ENCODE measurements at regions not wholly inside any gene's neighbourhood (a gene's known extent, or its start where the extent isn't known, plus 50 kb on each side); places are given as distances from the start of the nearest gene placed in this dataset.
"Not testable (repeated sequence)": the region's sequence is repeated elsewhere in the genome, so short reads cannot be mapped to it uniquely, and the experiment has no call there.

DNA sequence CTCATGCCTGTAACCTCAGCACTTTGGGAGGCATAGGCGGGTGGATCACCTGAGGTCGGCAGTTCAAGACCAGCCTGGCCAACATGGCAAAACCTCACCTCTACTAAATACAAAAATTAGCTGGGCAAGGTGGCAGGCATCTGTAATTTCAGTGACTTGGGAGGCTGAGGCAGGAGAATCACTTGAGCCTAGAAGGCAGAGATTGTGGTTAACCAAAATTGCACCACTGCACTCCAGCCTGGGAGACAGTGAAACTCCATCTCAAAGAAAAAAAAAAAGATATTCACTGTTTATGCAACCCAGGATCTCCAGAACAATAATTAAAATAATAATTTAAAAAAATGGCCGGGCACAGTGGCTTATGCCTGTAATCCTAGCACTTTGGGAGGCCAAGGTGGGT lies 247.5 kb downstream of the LIPI start:
- not testable (repeated sequence) for H3K9me3 Mint-ChIP-seq (ENCODE audit: low read depth)

DNA sequence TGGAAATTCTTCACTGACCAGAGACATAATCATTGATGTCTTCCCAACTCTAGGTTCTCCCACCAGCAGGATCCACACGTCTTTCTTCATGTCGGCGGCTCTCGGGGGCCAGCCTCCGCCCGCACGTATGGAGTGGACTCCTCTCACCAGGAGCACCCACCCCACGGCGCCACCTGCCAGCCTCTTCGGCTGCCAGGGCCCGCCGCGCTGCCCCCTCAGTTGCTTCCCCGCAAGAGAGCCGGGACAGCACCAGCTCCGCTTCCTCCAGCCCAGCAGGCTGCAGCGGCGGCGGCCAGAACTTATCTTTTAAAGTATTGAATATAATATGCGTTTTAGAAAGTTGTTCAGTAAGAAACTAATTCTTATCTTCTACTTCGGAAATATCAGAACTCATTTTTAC lies 273.5 kb downstream of the LIPI start:
- H3K9me3 Mint-ChIP-seq (ENCODE audit: low read depth) = peaks cover 6% of the 10 kb centered on the region
- POLR2A ChIA-PET = no interaction called here
- CTCF ChIA-PET = no interaction called here
- no peak for DNase-seq
- H3K4me1 Mint-ChIP-seq = no peaks in the 10 kb centered on the region
- intact Hi-C loops (cut with DNase I, micrococcal nuclease) = no loop called here
- H3K27me3 Mint-ChIP-seq = peaks cover 1% of the 10 kb centered on the region
- H3K36me3 Mint-ChIP-seq (ENCODE audit: low read depth) = peaks cover 27% of the 10 kb centered on the region
- no peak overlapping the region for H3K27ac Mint-ChIP-seq
- no peak overlapping the region for H3K4me3 Mint-ChIP-seq
- ATAC-seq = no peak

More for the DNA sequence above, 247.5 kb downstream of the LIPI start:
- H3K4me3 Mint-ChIP-seq; ATAC-seq; H3K27ac Mint-ChIP-seq; H3K4me1 Mint-ChIP-seq; H3K36me3 Mint-ChIP-seq (ENCODE audit: low read depth); H3K27me3 Mint-ChIP-seq; intact Hi-C loops (cut with DNase I, micrococcal nuclease); POLR2A ChIA-PET; DNase-seq; CTCF ChIA-PET: not testable (repeated sequence)

DNA sequence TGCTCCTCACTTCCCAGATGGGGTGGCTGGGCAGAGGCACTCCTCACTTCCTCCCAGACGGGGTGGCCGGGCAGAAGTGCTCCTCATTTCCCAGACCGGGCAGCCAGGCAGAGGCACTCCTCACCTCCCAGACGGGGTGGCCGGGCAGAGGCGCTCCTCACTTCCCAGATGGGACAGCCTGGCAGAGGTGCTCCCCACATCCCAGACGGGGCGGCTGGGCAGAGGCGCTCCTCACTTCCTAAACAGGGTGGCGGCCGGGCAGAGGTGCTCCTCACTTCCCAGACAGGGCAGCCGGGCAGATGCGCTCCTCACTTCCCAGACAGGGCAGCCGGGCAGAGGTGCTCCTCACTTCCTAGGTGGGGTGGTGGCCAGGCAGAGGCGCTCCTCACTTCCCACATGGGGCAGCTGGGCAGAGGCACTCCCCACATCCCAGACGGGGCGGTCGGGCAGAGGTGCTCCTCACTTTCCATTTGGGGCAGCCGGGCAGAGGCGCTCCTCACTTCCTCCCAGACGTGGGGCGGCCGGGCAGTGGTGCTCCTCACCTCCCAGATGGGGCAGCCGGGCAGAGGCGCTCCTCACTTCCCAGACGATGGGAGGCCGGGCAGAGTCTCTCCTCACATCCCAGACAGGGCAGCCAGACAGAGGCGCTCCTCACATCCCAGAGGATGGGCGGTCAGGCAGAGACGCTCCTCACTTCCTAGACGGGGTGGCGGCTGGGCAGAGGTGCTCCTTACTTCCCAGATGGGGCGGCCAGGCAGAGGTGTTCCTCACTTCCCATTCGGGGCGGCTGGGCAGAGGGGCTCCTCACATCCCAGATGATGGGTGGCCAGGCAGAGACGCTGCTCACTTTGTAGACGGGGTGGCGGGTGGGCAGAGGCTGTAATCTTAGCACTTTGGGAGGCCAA lies 274.5 kb downstream of the LIPI start:
- H3K4me3 Mint-ChIP-seq; DNase-seq; H3K27me3 Mint-ChIP-seq; POLR2A ChIA-PET; H3K27ac Mint-ChIP-seq; H3K4me1 Mint-ChIP-seq; H3K9me3 Mint-ChIP-seq (ENCODE audit: low read depth); CTCF ChIA-PET; ATAC-seq; intact Hi-C loops (cut with DNase I, micrococcal nuclease): not testable (repeated sequence)
- H3K36me3 Mint-ChIP-seq (ENCODE audit: low read depth) = peaks cover 27% of the 10 kb centered on the region

DNA sequence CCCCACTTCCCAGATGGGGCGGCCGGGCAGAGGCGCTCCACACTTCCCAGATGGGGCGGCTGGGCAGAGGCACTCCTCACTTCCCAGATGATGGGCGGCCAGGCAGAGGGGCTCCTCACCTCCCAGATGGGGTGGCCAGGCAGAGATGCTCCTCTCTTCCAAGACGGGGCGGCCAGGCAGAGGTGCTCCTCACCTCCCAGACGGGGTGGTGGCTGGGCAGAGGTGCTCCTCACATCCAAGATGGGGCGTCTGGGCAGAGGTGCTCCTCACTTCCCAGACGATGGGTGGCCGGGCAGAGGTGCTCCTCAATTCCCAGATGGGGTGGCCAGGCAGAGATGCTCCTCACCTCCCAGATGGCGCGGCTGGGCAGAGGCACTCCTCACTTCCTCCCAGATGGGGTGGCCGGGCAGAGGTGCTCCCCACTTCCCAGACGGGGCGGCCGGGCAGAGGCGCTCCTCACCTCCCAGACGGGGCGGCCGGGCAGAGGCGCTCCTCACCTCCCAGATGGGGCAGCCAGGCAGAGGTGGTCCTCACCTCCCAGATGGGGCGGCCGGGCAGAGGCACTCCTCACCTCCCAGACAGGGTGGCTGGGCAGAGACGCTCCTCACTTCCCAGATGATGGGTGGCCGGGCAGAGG lies 275.2 kb downstream of the LIPI start:
- H3K9me3 Mint-ChIP-seq (ENCODE audit: low read depth); POLR2A ChIA-PET; DNase-seq; H3K27me3 Mint-ChIP-seq; ATAC-seq; intact Hi-C loops (cut with DNase I, micrococcal nuclease); H3K27ac Mint-ChIP-seq; H3K4me3 Mint-ChIP-seq; CTCF ChIA-PET; H3K4me1 Mint-ChIP-seq: not testable (repeated sequence)
- H3K36me3 Mint-ChIP-seq (ENCODE audit: low read depth) = peaks cover 27% of the 10 kb centered on the region

DNA sequence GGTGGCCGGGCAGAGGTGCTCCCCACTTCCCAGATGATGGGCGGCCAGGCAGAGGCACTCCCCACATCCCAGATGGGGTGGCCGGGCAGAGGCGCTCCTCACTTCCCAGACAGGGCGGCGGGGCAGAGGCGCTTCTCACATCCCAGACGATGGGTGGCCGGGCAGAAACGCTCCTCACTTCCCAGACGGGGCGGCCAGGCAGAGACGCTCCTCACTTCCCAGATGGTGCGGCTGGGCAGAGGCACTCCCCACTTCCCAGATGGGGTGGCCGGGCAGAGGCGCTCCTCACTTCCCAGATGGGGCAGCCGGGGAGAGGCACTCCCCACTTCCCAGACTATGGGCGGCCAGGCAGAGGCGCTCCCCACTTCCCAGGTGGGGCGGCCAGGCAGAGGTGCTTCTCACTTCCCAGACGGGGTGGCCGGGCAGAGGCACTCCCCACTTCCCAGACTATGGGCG lies 275.8 kb downstream of the LIPI start:
- intact Hi-C loops (cut with DNase I, micrococcal nuclease); POLR2A ChIA-PET; ATAC-seq; DNase-seq; H3K4me1 Mint-ChIP-seq; H3K27ac Mint-ChIP-seq; H3K4me3 Mint-ChIP-seq; CTCF ChIA-PET; H3K9me3 Mint-ChIP-seq (ENCODE audit: low read depth); H3K27me3 Mint-ChIP-seq: not testable (repeated sequence)
- H3K36me3 Mint-ChIP-seq (ENCODE audit: low read depth) = peaks cover 27% of the 10 kb centered on the region

DNA sequence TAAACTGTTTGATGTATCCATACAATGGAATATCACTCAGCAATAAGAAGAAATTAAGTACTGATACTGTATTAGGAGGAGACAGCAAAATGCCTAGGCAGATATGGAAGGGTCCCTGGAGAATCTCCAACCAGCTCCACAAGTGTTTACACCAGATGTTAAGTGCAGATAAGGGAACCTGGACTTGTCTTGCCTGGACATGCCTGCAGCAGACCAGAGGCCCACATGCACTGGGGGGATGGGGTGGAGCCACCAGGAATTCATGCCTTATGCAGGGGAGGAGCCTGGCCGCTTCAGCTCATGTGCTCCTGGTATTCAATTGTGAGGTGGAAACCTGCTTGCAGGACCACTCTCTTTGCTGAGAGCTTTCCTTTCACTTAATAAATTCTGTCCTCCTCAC lies 287.6 kb downstream of the LIPI start:
- DNase-seq; POLR2A ChIA-PET; H3K27ac Mint-ChIP-seq; H3K36me3 Mint-ChIP-seq (ENCODE audit: low read depth); H3K9me3 Mint-ChIP-seq (ENCODE audit: low read depth); CTCF ChIA-PET; H3K27me3 Mint-ChIP-seq; H3K4me1 Mint-ChIP-seq; ATAC-seq; intact Hi-C loops (cut with DNase I, micrococcal nuclease); H3K4me3 Mint-ChIP-seq: not testable (repeated sequence)

DNA sequence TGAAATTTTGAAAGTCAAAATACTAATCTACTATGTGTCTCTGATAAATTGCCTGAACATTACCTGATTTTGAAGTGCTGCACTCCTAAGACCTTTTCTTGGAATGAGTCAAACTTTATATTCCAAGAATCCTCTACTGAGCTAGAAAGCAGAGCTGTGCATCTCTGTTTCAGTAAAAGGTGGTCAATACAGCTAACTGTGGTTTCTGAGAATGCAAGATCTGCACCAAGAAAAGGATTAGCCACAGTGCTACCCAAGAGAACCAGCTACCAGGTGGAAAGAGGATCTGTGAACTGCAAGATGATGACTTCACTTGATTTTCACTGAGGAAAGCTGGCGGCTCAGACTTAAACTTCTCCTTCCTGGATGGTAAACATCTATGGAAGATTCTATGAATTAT lies 289.3 kb downstream of the LIPI start:
- ATAC-seq; CTCF ChIA-PET; POLR2A ChIA-PET; H3K27ac Mint-ChIP-seq; intact Hi-C loops (cut with DNase I, micrococcal nuclease); H3K4me3 Mint-ChIP-seq; DNase-seq; H3K36me3 Mint-ChIP-seq (ENCODE audit: low read depth); H3K4me1 Mint-ChIP-seq; H3K27me3 Mint-ChIP-seq; H3K9me3 Mint-ChIP-seq (ENCODE audit: low read depth): not testable (repeated sequence)

DNA sequence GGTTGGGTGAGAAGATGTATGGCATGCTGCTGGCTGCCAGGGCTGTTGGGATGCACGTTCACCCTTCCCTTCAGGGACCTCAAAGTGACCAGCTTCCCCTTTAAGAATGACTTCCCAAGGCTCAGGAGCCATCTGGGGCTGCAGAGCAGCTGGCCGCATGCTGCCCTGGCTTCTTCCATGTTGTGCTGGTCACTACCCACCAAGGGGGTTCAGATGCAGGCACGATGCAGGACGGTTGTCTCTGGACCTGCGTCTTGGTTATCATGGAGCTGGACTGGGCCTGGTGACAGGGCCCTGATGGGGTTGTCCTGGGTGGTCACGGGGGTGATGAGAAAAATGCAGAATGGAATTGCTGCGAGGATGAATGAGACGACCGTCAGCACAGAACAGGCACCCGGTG lies 297.8 kb downstream of the POTED start:
- H3K27me3 Mint-ChIP-seq; DNase-seq; H3K9me3 Mint-ChIP-seq (ENCODE audit: low read depth); POLR2A ChIA-PET; H3K4me1 Mint-ChIP-seq; H3K27ac Mint-ChIP-seq; H3K36me3 Mint-ChIP-seq (ENCODE audit: low read depth); ATAC-seq; CTCF ChIA-PET; intact Hi-C loops (cut with DNase I, micrococcal nuclease); H3K4me3 Mint-ChIP-seq: not testable (repeated sequence)

DNA sequence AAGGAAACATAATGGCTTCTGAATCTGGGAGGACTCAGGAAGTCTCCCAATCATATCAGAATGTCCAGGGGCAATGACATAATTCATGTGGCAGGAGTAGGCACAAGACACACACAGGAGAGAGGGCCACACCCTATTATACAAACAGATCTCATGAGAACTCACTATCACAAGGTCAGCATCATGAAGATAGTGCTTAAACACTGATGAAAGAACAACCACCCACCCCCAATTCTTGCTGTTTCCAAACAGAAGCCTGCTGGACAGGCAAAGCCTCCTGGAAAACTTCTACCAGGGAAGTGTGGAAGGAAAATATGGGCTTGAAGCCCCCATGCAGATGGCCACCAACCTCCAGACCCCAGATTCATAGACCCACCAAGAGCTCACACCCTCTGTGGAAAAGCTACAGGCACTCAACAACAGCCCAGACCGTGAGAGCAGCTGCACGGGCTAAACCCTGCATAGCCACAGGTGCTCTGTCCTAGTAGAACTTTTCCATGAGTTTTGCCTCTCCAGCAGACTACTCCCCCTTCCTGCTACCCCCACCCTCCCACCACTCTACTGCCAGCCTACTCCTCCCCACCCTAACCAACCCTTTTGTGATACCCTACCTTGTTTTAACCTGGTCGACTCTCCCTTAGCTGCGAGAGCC lies 287.1 kb downstream of the POTED start:
- ATAC-seq; POLR2A ChIA-PET; H3K36me3 Mint-ChIP-seq (ENCODE audit: low read depth); H3K4me1 Mint-ChIP-seq; CTCF ChIA-PET; intact Hi-C loops (cut with DNase I, micrococcal nuclease); H3K27ac Mint-ChIP-seq; DNase-seq; H3K9me3 Mint-ChIP-seq (ENCODE audit: low read depth); H3K27me3 Mint-ChIP-seq; H3K4me3 Mint-ChIP-seq: not testable (repeated sequence)

DNA sequence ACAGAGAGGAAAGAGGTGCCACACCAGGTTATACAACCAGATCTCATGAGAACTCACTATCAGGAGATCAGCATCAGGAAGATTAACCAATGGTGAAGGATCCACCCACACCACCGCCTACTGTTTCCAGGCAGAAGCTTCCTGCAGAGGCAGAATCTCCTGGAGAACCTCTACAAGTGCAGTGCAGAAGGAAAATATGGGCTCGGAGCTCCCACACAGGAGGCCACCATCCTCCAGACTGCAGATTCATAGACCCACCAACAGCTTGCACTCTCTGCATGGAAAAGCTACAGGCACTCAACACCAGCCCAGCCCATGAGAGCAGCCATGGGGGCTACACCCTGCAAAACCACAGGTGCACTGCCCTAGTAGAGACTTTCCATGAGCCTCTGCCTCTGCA lies 284.0 kb downstream of the POTED start:
- H3K9me3 Mint-ChIP-seq (ENCODE audit: low read depth); H3K27ac Mint-ChIP-seq; POLR2A ChIA-PET; intact Hi-C loops (cut with DNase I, micrococcal nuclease); H3K4me3 Mint-ChIP-seq; DNase-seq; CTCF ChIA-PET; ATAC-seq; H3K4me1 Mint-ChIP-seq; H3K36me3 Mint-ChIP-seq (ENCODE audit: low read depth); H3K27me3 Mint-ChIP-seq: not testable (repeated sequence)

DNA sequence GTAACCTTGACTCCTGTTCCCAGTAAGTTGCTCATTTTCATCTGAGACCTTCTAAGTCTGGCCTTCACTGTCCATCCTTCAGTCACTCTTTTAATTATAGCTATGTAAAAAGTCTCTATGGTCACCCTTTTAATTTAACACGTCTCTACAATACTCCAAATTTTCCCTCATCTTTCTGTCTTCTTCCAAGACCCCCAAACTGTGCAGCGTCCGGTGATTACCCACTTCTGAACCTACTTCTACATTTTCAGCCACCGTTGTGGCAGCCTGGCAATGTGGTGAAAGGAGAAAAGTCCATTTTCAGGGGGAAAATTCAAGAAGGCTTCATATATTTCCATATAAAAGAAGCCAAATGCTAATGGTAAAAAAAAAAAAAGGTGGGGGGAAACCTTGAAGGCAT lies 283.4 kb downstream of the POTED start:
- POLR2A ChIA-PET, CTCF ChIA-PET: not testable (repeated sequence)

More for the DNA sequence above, 283.4 kb downstream of the POTED start:
- ATAC-seq; H3K36me3 Mint-ChIP-seq (ENCODE audit: low read depth); DNase-seq; H3K4me3 Mint-ChIP-seq; H3K9me3 Mint-ChIP-seq (ENCODE audit: low read depth); H3K27me3 Mint-ChIP-seq; H3K4me1 Mint-ChIP-seq; H3K27ac Mint-ChIP-seq; intact Hi-C loops (cut with DNase I, micrococcal nuclease): not testable (repeated sequence)

Data from activated CD4-positive, alpha-beta T cell treated with anti-CD3 and anti-CD28 coated beads for 36 hours (primary cell).